GM10266 (cell line): ENCODE measurements at regions not wholly inside any gene's neighbourhood (a gene's known extent, or its start where the extent isn't known, plus 50 kb on each side); places are given as distances from the start of the nearest gene placed in this dataset.

Experiments used
- DNase-seq: peaks from one replicate; pipeline ENCODE4 v3.0.0; 2012; ENCODE audit errors: extremely low spot score
- CTCF ChIP-seq: IDR thresholded peaks from 2 replicates; pipeline ENCODE4 v1.5.1; 2012; ENCODE audit warnings: mild to moderate bottlenecking, low read depth; ENCODE audit not compliant: control insufficient read depth, insufficient read depth; ENCODE audit errors: missing control alignments

- no peak for TF ChIP-seq CTCF
- no peak for DNase-seq
These were observed 83.6 kb downstream of the CCR1 start for GRCh38 chr3:46124216-46125177.

GRCh38 chr3:46123646-46124045 is 84.5 kb downstream of the CCR1 start:
- TF ChIP-seq CTCF, result no peak
- no peak for DNase-seq

- TF ChIP-seq CTCF, result no peak
- DNase-seq, result no peak
These were observed 86.0 kb downstream of the CCR1 start for GRCh38 chr3:46122091-46122490.

- DNase-seq, result no peak
- no peak for TF ChIP-seq CTCF
These were observed 87.1 kb downstream of the CCR1 start for GRCh38 chr3:46120983-46121382.

- no peak for DNase-seq
- TF ChIP-seq CTCF, result no peak
These were observed 88.2 kb downstream of the CCR1 start for GRCh38 chr3:46119709-46120498.

GRCh38 chr3:46119253-46119652 is 88.9 kb downstream of the CCR1 start:
- no peak for DNase-seq
- TF ChIP-seq CTCF, result no peak
